Thyroid gland (tissue), 4 donors: ENCODE measurements at regions not wholly inside any gene's neighbourhood (a gene's known extent, or its start where the extent isn't known, plus 50 kb on each side); places are given as distances from the start of the nearest gene placed in this dataset.

ENCODE experiments used
- DNase-seq, 2 donors: peaks; one replicate each; pipeline ENCODE4 v3.0.0-alpha.2; 2019
- H3K27ac ChIP-seq, 3 donors: fragments of 200-600 bp; sonication (generic); 1 replicate in 2 of 3; 2 replicates in 1 of 3; pipeline ENCODE4 v1.5.1; 2016 to 2019; ENCODE audit warnings: mild to moderate bottlenecking in 1 of 3, moderate library complexity in 1 of 3
- H3K27me3 ChIP-seq: fragments of 200-600 bp; sonication (generic); one replicate; pipeline ENCODE4 v1.5.1; 2019
- H3K36me3 ChIP-seq, 2 donors: fragments of 200-600 bp; sonication (generic); one replicate each; pipeline ENCODE4 v1.5.1; 2016 to 2019
- H3K4me1 ChIP-seq, 2 donors: fragments of 200-600 bp; sonication (generic); one replicate each; pipeline ENCODE4 v1.5.1; 2017 to 2019
- H3K4me3 ChIP-seq, 3 donors: fragments of 200-600 bp; sonication (generic); replicated peaks in 1 of 3; 1 replicate in 2 of 3; 2 replicates in 1 of 3; pipeline ENCODE4 v1.5.1; 2016; ENCODE audit warnings: mild to moderate bottlenecking in 1 of 3
- H3K9me3 ChIP-seq: fragments of 200-600 bp; sonication (generic); one replicate; pipeline ENCODE4 v1.5.1; 2017
- CTCF ChIP-seq, 6 experiments: fragments of 200-600 bp in 3 of 6; fragments of 450-650 bp in 3 of 6; sonication (generic) in 3 of 6; IDR thresholded peaks; one replicate each; pipeline ENCODE4 v1.5.1; 2016 to 2019; ENCODE audit warnings: antibody characterized with exemption in 6 of 6, mild to moderate bottlenecking in 2 of 6, inconsistent platforms in 1 of 6, moderate library complexity in 1 of 6
- POLR2A ChIP-seq, 2 donors: fragments of 450-650 bp; IDR thresholded peaks; one replicate each; pipeline ENCODE4 v1.6.1; 2017; ENCODE audit warnings: antibody characterized with exemption in 2 of 2, mild to moderate bottlenecking in 2 of 2, moderate library complexity in 1 of 2
- WGBS, 2 donors: methylation state at CpG; one replicate each; pipeline ENCODE4 v1.1.5; 2017; 5-methylcytosine and 5-hydroxymethylcytosine counted together
- intact Hi-C: fragments of 100-400 bp; cut with DNase I; formaldehyde crosslinking; loops from one replicate; pipeline ENCODE4 v1.15.1; 2023

GRCh38 chr2:217732992-217733391 is 269.8 kb downstream of the TNS1 start:
- no peak for DNase-seq
- Histone ChIP-seq H3K9me3 (no peaks in the 10 kb centered on the region), H3K27ac (no peak overlapping the region), H3K36me3 (no peaks in the 10 kb centered on the region), H3K4me3 (no peak overlapping the region), H3K27me3 (no peaks in the 10 kb centered on the region), H3K4me1 (peaks cover 13 to 34% of the 10 kb centered on the region in 2 donors)
- intact Hi-C loops = no loop called here
- no peak for TF ChIP-seq POLR2A (IDR thresholded peaks at IDR 0.05)
- TF ChIP-seq CTCF (IDR thresholded peaks at IDR 0.05) = no peak
- 61 to 63% methylated on average over 3 of the region's 3 CpGs for WGBS, 2 donors

DNA sequence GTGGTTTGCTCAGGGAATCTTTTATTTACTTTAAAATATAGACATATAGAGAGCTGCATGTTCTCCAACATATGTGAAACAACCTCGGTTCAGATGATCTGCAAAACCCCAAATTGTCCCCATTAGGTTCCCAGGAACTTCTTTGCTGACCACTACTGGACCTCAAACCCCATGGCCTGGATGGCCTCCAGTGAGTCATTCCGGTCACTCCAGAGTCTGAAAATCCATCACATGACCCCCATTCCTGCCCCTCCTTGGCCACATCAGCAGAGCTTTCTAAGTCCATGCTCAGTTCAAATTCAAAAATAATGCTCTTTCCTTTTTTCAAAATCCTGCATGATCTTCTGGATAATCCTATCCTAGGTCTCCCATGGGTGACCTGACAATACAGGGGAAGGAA is 271.0 kb downstream of the TNS1 start:
- 76 to 81% methylated on average over 2 of the region's 2 CpGs for WGBS, 2 donors
- peaks cover 6 to 27% of the 10 kb centered on the region in 2 donors for H3K4me1 ChIP-seq

GRCh38 chr2:217729421-217730053 is 273.3 kb downstream of the TNS1 start:
- Histone ChIP-seq H3K27me3 (no peaks in the 10 kb centered on the region), H3K4me3 (no peak overlapping the region), H3K36me3 (no peaks in the 10 kb centered on the region), H3K4me1 (peaks cover 0 to 17% of the 10 kb centered on the region in 2 donors), H3K27ac (no peak overlapping the region), H3K9me3 (no peaks in the 10 kb centered on the region)
- intact Hi-C loops = no loop called here
- no peak for DNase-seq
- no peak for TF ChIP-seq POLR2A (IDR thresholded peaks at IDR 0.05)
- TF ChIP-seq CTCF (IDR thresholded peaks at IDR 0.05) = no peak
- 60 to 64% methylated on average over 5 of the region's 5 CpGs for WGBS, 2 donors

More for the DNA sequence above, 271.0 kb downstream of the TNS1 start:
- no peak for DNase-seq
- Histone ChIP-seq H3K36me3 (no peaks in the 10 kb centered on the region), H3K27ac (no peak overlapping the region), H3K27me3 (no peaks in the 10 kb centered on the region), H3K4me3 (no peak overlapping the region), H3K9me3 (no peaks in the 10 kb centered on the region)
- intact Hi-C loops = no loop called here
- TF ChIP-seq POLR2A (IDR thresholded peaks at IDR 0.05) (no peak), CTCF (IDR thresholded peaks at IDR 0.05) (no peak)

DNA sequence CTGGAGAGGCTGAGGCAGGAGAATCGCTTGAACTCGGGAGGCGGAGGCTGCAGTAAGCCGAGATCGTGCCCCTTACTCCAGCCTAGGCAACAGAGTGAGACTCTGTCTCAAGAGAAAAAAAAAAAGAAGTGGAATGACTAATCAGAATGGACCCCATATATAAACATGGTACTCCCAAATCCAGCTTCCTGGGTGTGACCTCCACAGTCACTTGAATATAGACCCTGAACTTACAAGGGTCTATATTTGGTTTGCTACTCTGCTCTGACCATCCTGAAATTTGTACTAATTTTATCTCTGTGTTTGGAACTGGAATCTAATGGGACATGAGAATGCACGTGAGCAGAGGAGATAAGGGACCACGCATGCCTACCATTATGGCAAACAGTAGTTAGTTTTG is 275.0 kb downstream of the TNS1 start:
- DNase-seq = no peak
- peaks cover 0 to 11% of the 10 kb centered on the region in 2 donors for H3K4me1 ChIP-seq
- no peak for TF ChIP-seq POLR2A (IDR thresholded peaks at IDR 0.05)
- no peak for TF ChIP-seq CTCF (IDR thresholded peaks at IDR 0.05)
- intact Hi-C loops = no loop called here
- H3K4me3 ChIP-seq = no peak overlapping the region
- H3K9me3 ChIP-seq = no peaks in the 10 kb centered on the region
- H3K27ac ChIP-seq = no peak overlapping the region
- WGBS, 2 donors = 95 to 97% methylated on average over 7 of the region's 7 CpGs
- H3K36me3 ChIP-seq = no peaks in the 10 kb centered on the region
- no peaks in the 10 kb centered on the region for H3K27me3 ChIP-seq

DNA sequence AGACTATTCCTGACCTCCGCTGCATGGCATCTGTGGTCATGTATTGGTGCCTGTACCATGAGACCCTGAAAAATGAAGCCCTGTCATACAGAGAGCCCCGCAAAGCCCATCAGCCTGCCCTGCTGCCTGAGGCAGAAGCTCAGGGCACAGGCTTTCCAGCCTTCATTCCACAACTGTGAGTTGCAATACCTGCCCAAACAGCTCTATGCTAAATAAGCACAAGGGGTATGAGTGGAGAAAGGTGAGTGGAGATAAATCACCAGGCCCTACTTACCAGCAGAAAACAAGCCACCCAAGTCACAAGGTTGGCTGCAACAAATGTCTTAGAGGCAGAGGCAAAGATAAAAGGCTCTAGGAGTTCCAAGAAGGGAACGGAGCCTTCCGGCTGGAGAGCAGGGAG is 277.4 kb downstream of the TNS1 start:
- 91 to 98% methylated on average over 4 of the region's 4 CpGs for WGBS, 2 donors
- no peaks in the 10 kb centered on the region for H3K9me3 ChIP-seq
- H3K27ac ChIP-seq = no peak overlapping the region
- no peak overlapping the region for H3K4me3 ChIP-seq
- no peaks in the 10 kb centered on the region for H3K27me3 ChIP-seq
- TF ChIP-seq POLR2A (IDR thresholded peaks at IDR 0.05) = no peak
- TF ChIP-seq CTCF (IDR thresholded peaks at IDR 0.05) = no peak
- H3K36me3 ChIP-seq = no peaks in the 10 kb centered on the region
- peaks cover 0 to 7% of the 10 kb centered on the region in 2 donors for H3K4me1 ChIP-seq
- DNase-seq = no peak
- intact Hi-C loops = no loop called here
